Naive thymus-derived CD4-positive, alpha-beta T cell (primary cell): ENCODE measurements at regions not wholly inside any gene's neighbourhood (a gene's known extent, or its start where the extent isn't known, plus 50 kb on each side); places are given as distances from the start of the nearest gene placed in this dataset.

Experiments
- ATAC-seq: fragments of 150-1000 bp; cut with Tn5 transposase; 2 replicates; pipeline ENCODE4 v1.10.0; 2021; ENCODE audit warnings: mild to moderate bottlenecking, moderate library complexity
- CTCF ChIA-PET: fragments of 350-600 bp; sonication (Branson Sonifier 250); formaldehyde crosslinking; loops from one replicate; lab custom pipeline; 2021; ENCODE audit warnings: antibody characterized with exemption; lab: Charles Lee
- POLR2A ChIA-PET: fragments of 350-600 bp; sonication (Branson Sonifier 250); formaldehyde crosslinking; loops from one replicate; lab custom pipeline; 2021; ENCODE audit warnings: antibody characterized with exemption, inconsistent platforms; lab: Charles Lee
- DNase-seq, 9 donors: peaks; one replicate each; pipeline versions ENCODE4 v3.0.0 to v3.0.0-alpha.2; 2020 to 2022; ENCODE audit warnings: mixed read lengths in 1 of 9
- H3K27ac ChIP-seq: one replicate; pipeline ENCODE4 v1.7.0; 2013; ENCODE audit warnings: mild to moderate bottlenecking, low read depth, low read length, moderate library complexity
- H3K27me3 ChIP-seq, 2 donors: one replicate each; pipeline ENCODE4 v1.7.0; 2013; ENCODE audit warnings: low read length in 2 of 2, mild to moderate bottlenecking in 2 of 2, moderate library complexity in 2 of 2; ENCODE audit not compliant: control insufficient read depth in 2 of 2, insufficient read depth in 2 of 2
- H3K36me3 ChIP-seq, 3 experiments: 1 replicate in 2 of 3; 2 replicates in 1 of 3; pipeline ENCODE4 v1.7.0; 2013; ENCODE audit warnings: low read length in 3 of 3, mild to moderate bottlenecking in 3 of 3, moderate library complexity in 1 of 3; ENCODE audit not compliant: insufficient read depth in 3 of 3, control insufficient read depth in 2 of 3
- H3K4me1 ChIP-seq, 2 donors: one replicate each; pipeline ENCODE4 v1.7.0; 2013; ENCODE audit warnings: low read length in 2 of 2, mild to moderate bottlenecking in 2 of 2, moderate library complexity in 1 of 2; ENCODE audit not compliant: control insufficient read depth in 2 of 2, insufficient read depth in 2 of 2
- H3K4me3 ChIP-seq: 2 replicates; pipeline ENCODE4 v1.7.0; 2013; ENCODE audit warnings: mild to moderate bottlenecking, low read length
- H3K9me3 ChIP-seq, 3 experiments: 1 replicate in 2 of 3; 2 replicates in 1 of 3; pipeline ENCODE4 v1.7.0; 2013; ENCODE audit warnings: low read length in 3 of 3; ENCODE audit not compliant: control insufficient read depth in 2 of 3
- H3K27ac Mint-ChIP-seq, 9 donors: one replicate each; pipeline ENCODE4 v1.8.0; 2020 to 2022; ENCODE audit warnings: mixed read lengths in 9 of 9, mild to moderate bottlenecking in 8 of 9, moderate library complexity in 5 of 9, inconsistent platforms in 2 of 9
- H3K27me3 Mint-ChIP-seq, 5 donors: one replicate each; pipeline ENCODE4 v1.8.0; 2021 to 2022; ENCODE audit warnings: mixed read lengths in 5 of 5, mild to moderate bottlenecking in 1 of 5
- H3K36me3 Mint-ChIP-seq, 5 donors: one replicate each; pipeline ENCODE4 v1.8.0; 2020 to 2022; ENCODE audit warnings: mixed read lengths in 5 of 5, mild to moderate bottlenecking in 3 of 5, inconsistent platforms in 1 of 5
- H3K4me1 Mint-ChIP-seq, 7 donors: one replicate each; pipeline ENCODE4 v1.8.0; 2020 to 2022; ENCODE audit warnings: mixed read lengths in 7 of 7, mild to moderate bottlenecking in 3 of 7, inconsistent platforms in 1 of 7
- H3K4me3 Mint-ChIP-seq, 10 donors: one replicate each; pipeline ENCODE4 v1.8.0; 2020 to 2022; ENCODE audit warnings: mild to moderate bottlenecking in 10 of 10, mixed read lengths in 10 of 10, moderate library complexity in 6 of 10, inconsistent platforms in 2 of 10
- H3K9me3 Mint-ChIP-seq, 11 donors: one replicate each; pipeline ENCODE4 v1.8.0; 2020 to 2022; ENCODE audit warnings: mixed read lengths in 11 of 11, mild to moderate bottlenecking in 4 of 11, inconsistent platforms in 1 of 11, moderate library complexity in 1 of 11
- intact Hi-C, 2 donors: fragments of 100-400 bp; cut with micrococcal nuclease; formaldehyde crosslinking; loops; one replicate each; pipeline ENCODE4 v1.15.1; 2023

DNA sequence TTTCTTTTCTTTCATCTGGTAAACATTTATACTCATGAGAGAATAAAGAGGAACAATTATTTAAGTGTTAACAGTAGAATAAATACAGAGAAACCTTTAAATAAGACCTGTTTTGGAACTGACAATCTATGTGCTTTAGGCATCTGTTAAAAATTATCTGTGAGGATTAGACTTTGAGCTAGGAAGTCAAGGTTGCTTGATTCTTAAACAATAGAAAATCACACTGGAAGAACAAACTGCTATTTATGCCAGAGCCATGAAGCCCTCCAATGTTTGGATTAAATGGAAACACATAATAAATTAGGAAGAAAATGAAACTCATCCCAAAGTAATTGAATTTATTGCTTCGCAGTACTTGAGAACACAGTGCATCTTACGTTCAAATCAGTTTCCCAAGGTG, 207.2 kb upstream of the NPY2R start:
- Histone ChIP-seq H3K27me3 (no peaks in the 10 kb centered on the region), H3K36me3 (no peaks in the 10 kb centered on the region), H3K27ac (no peak overlapping the region), H3K4me3 (no peak overlapping the region), H3K4me1 (no peaks in the 10 kb centered on the region), H3K9me3 (no peaks in the 10 kb centered on the region)
- ChIA-PET CTCF (no interaction called here), POLR2A (no interaction called here)
- intact Hi-C loops = no loop called here
- Mint-ChIP-seq H3K4me3 (no peak overlapping the region), H3K27me3 (peaks cover 0 to 5% (median 3%) of the 10 kb centered on the region in 5 donors), H3K36me3 (no peaks in the 10 kb centered on the region), H3K4me1 (no peaks in the 10 kb centered on the region), H3K27ac (no peak overlapping the region), H3K9me3 (peaks cover 0 to 5% (median 0%) of the 10 kb centered on the region in 11 donors)
- no peak for ATAC-seq
- DNase-seq = no peak

DNA sequence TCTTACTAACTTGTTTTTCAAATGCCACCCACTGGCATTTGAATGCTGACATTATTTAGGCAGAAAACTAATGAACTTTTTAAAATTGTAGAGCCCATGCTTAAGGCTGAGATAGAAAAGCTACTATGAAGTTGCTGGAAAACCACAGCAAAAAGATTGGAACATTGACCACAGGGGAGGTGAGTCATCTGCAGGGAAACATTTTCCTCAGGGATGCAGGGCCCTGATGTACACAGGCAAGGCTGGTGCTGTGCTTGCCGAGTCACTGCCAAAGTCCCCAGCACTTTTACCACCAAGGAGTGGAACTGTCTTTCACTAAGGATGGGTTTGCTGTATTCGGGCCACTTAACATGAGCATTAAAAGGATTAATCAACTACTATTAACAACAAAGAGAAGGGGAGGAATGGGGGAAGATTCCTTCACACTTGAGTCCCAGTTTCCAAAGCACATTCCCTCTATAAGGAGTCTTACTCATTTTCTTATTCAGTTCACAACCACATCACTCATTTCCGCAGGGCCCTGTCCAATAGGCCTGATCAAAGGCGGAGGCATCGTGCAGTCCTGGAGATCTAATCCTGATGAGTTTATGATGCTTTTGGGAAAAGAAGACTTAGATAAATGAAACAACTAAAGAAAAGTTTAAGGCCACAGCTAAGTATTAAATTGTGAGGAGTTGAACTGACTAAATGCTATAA, 202.9 kb upstream of the NPY2R start:
- ATAC-seq (no peak), DNase-seq (no peak)
- POLR2A ChIA-PET = no interaction called here
- no peaks in the 10 kb centered on the region for H3K9me3 ChIP-seq
- CTCF ChIA-PET = no interaction called here
- no peaks in the 10 kb centered on the region for H3K27me3 ChIP-seq
- H3K27ac Mint-ChIP-seq = no peak overlapping the region
- no peak overlapping the region for H3K4me3 Mint-ChIP-seq
- intact Hi-C loops = no loop called here
- peaks cover 0 to 3% (median 0%) of the 10 kb centered on the region in 7 donors for H3K4me1 Mint-ChIP-seq
- H3K4me1 ChIP-seq = no peaks in the 10 kb centered on the region
- H3K36me3 ChIP-seq = no peaks in the 10 kb centered on the region
- H3K27ac ChIP-seq = no peak overlapping the region
- H3K4me3 ChIP-seq = no peak overlapping the region
- peaks cover 0 to 5% (median 0%) of the 10 kb centered on the region in 11 donors for H3K9me3 Mint-ChIP-seq
- H3K27me3 Mint-ChIP-seq = peaks cover 0 to 9% (median 0%) of the 10 kb centered on the region in 5 donors
- no peaks in the 10 kb centered on the region for H3K36me3 Mint-ChIP-seq

DNA sequence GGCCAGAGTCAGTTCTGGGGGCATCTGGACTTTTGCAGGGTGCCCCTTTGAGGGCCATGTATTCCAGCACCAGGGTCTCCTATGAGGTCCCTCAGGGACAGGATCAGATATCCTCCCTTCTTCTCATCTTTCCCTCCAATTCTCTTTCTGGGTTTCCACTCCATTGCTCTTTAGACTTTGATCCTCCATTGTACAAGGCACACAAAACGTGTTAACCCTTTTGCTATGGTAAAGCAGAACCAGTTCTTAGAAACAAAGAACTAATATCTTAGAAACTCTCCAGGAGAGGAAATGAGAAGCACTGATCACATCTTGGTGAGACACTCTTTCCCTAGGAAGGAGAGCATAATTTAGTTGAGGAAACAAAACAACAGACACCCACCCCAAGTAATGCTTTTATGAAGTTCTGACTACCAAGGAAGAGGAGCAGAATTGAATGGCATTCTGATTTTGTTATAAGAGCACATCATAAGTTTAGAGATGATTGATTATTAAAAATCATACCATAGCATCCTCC, 200.7 kb upstream of the NPY2R start:
- ATAC-seq (no peak), DNase-seq (no peak)
- Histone ChIP-seq H3K36me3 (no peaks in the 10 kb centered on the region), H3K9me3 (no peaks in the 10 kb centered on the region), H3K4me1 (no peaks in the 10 kb centered on the region), H3K27me3 (no peaks in the 10 kb centered on the region), H3K27ac (no peak overlapping the region), H3K4me3 (no peak overlapping the region)
- no peak overlapping the region for H3K27ac Mint-ChIP-seq
- H3K36me3 Mint-ChIP-seq = no peaks in the 10 kb centered on the region
- peaks cover 0 to 3% (median 0%) of the 10 kb centered on the region in 7 donors for H3K4me1 Mint-ChIP-seq
- CTCF ChIA-PET = no interaction called here
- H3K9me3 Mint-ChIP-seq = peaks cover 0 to 3% (median 0%) of the 10 kb centered on the region in 11 donors
- no peak overlapping the region for H3K4me3 Mint-ChIP-seq
- POLR2A ChIA-PET = no interaction called here
- intact Hi-C loops = no loop called here
- peaks cover 0 to 10% (median 0%) of the 10 kb centered on the region in 5 donors for H3K27me3 Mint-ChIP-seq

- Mint-ChIP-seq H3K4me1 (peaks cover 0 to 3% (median 0%) of the 10 kb centered on the region in 7 donors), H3K27me3 (peaks cover 0 to 10% (median 0%) of the 10 kb centered on the region in 5 donors), H3K4me3 (no peak overlapping the region), H3K36me3 (no peaks in the 10 kb centered on the region), H3K9me3 (peaks cover 0 to 3% (median 0%) of the 10 kb centered on the region in 11 donors), H3K27ac (no peak overlapping the region)
- no peaks in the 10 kb centered on the region for H3K36me3 ChIP-seq
- ChIA-PET CTCF (no interaction called here), POLR2A (no interaction called here)
- no peak overlapping the region for H3K4me3 ChIP-seq
- no peak overlapping the region for H3K27ac ChIP-seq
- H3K27me3 ChIP-seq = no peaks in the 10 kb centered on the region
- DNase-seq (no peak), ATAC-seq (no peak)
- intact Hi-C loops = no loop called here
- no peaks in the 10 kb centered on the region for H3K4me1 ChIP-seq
- no peaks in the 10 kb centered on the region for H3K9me3 ChIP-seq
Measured at GRCh38 chr4:155008389-155008788, 200.0 kb upstream of the NPY2R start.

DNA sequence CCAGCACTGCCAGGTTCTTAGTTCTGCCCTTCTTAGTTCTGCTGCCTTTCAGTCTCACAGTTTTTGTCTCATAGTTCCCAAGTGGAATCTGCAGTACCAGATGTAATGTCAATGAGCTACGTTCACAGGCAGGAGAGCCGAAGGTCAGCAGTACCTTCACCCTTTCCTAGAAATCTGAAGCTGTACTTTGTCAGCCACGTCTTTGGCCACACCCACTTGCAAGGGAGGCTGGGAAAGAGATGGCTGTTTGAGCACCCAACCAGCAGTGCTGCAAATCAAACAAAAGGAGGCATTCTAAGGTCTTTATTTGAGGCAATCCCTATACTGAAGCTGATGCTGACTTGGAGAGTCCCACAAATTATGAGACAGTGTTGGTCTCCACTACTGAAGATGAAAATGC, 199.1 kb upstream of the NPY2R start:
- intact Hi-C loops = no loop called here
- ChIA-PET POLR2A (no interaction called here), CTCF (no interaction called here)
- Mint-ChIP-seq H3K36me3 (no peaks in the 10 kb centered on the region), H3K27me3 (peaks cover 0 to 10% (median 3%) of the 10 kb centered on the region in 5 donors), H3K4me1 (peaks cover 0 to 3% (median 0%) of the 10 kb centered on the region in 7 donors), H3K27ac (no peak overlapping the region), H3K4me3 (no peak overlapping the region), H3K9me3 (peaks cover 0 to 2% (median 0%) of the 10 kb centered on the region in 11 donors)
- Histone ChIP-seq H3K27ac (no peak overlapping the region), H3K9me3 (no peaks in the 10 kb centered on the region), H3K27me3 (no peaks in the 10 kb centered on the region), H3K4me3 (no peak overlapping the region), H3K36me3 (no peaks in the 10 kb centered on the region), H3K4me1 (no peaks in the 10 kb centered on the region)
- DNase-seq = no peak
- ATAC-seq = no peak

GRCh38 chr4:155010376-155010775, 198.1 kb upstream of the NPY2R start:
- ChIA-PET POLR2A (no interaction called here), CTCF (no interaction called here)
- no peak overlapping the region for H3K4me3 ChIP-seq
- ATAC-seq (no peak), DNase-seq (no peak)
- no peaks in the 10 kb centered on the region for H3K9me3 ChIP-seq
- no peaks in the 10 kb centered on the region for H3K36me3 ChIP-seq
- Mint-ChIP-seq H3K4me3 (no peak overlapping the region), H3K27me3 (peaks cover 0 to 14% (median 5%) of the 10 kb centered on the region in 5 donors), H3K4me1 (peaks cover 0 to 3% (median 0%) of the 10 kb centered on the region in 7 donors), H3K9me3 (peaks cover 0 to 2% (median 0%) of the 10 kb centered on the region in 11 donors), H3K27ac (no peak overlapping the region), H3K36me3 (no peaks in the 10 kb centered on the region)
- no peak overlapping the region for H3K27ac ChIP-seq
- intact Hi-C loops = no loop called here
- no peaks in the 10 kb centered on the region for H3K4me1 ChIP-seq
- no peaks in the 10 kb centered on the region for H3K27me3 ChIP-seq
